Keratinocyte (primary cell): ENCODE measurements at regions not wholly inside any gene's neighbourhood (a gene's known extent, or its start where the extent isn't known, plus 50 kb on each side); places are given as distances from the start of the nearest gene placed in this dataset.

Experiments used
- CTCF ChIP-seq, 3 experiments: IDR thresholded peaks in 1 of 3; conservative IDR thresholded peaks in 1 of 3; optimal IDR thresholded peaks in 1 of 3; 2 replicates in 2 of 3; 3 replicates in 1 of 3; pipeline versions ENCODE3 to v1.5.1; 2011; ENCODE audit warnings: low read length in 3 of 3, mild to moderate bottlenecking in 3 of 3, moderate library complexity in 2 of 3, control low read depth in 1 of 3, inconsistent platforms in 1 of 3; ENCODE audit not compliant: insufficient read depth in 2 of 3; ENCODE audit errors: extremely low read depth in 1 of 3
- EZH2 ChIP-seq: IDR thresholded peaks from one replicate; pipeline ENCODE4 v1.6.1; 2012; ENCODE audit warnings: inconsistent platforms, mild to moderate bottlenecking, low read length, moderate library complexity

GRCh38 chr17:36778448-36778847, 158.8 kb upstream of the LHX1 start:
- TF ChIP-seq CTCF (optimal IDR thresholded peaks at IDR 0.05 in 1 of 3, IDR thresholded peaks at IDR 0.05 in 1 of 3, conservative IDR thresholded peaks at IDR 0.05 in 1 of 3; ENCODE audit: extremely low read depth in 1 of 3, insufficient read depth in 2 of 3, low read length in 3 of 3), result no peak
- no peak for TF ChIP-seq EZH2
